B cell (primary cell): ENCODE measurements at regions not wholly inside any gene's neighbourhood (a gene's known extent, or its start where the extent isn't known, plus 50 kb on each side); places are given as distances from the start of the nearest gene placed in this dataset.

Experiments
- CTCF ChIP-seq: fragments of 200-600 bp; IDR thresholded peaks from one replicate; pipeline ENCODE4 v1.8.0; 2022; ENCODE audit warnings: antibody characterized with exemption, mild to moderate bottlenecking
- EZH2 ChIP-seq: IDR thresholded peaks from 2 replicates; pipeline ENCODE4 v1.6.1; 2012; ENCODE audit warnings: borderline replicate concordance, low read depth, mild to moderate bottlenecking, moderate library complexity, low read length; ENCODE audit not compliant: insufficient read depth, poor library complexity, severe bottlenecking

DNA sequence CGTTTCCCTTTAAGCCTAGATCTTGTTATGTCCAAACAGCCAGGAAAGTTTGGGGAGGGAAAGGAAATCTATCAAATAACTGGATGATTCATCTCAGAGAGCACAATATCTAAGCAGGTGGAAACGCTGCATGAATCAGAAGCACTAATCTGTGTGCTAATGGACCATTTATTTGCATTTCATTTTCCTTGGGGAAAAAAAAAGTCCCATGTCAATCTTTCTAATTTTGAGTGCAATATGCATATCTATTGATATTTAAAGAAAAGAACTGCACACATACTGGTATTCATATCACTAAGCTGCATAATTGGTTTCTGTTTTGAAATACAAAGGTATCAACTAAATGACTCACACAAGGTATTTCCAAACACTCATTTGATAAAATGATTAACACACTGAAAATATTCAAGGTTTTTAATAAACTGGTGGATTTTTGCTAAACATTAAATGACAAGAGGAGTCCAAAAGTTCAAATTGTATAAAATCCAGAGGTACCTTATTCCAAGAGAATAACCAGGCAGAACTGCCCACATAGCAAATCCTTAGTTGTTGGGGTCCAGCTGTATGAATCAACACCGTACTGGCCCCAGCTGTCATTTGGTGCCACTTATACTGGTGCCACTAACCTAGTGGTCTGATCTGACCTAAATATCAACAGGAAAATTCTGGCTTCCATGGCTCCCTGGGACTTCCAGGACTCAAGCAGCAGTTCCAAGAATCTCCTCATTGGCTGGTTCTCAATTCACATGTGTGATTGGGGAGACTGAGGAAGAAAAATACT is 122.2 kb upstream of the SP4 start:
- TF ChIP-seq CTCF, result no peak
- TF ChIP-seq EZH2, result no peak
